CD4-positive, alpha-beta T cell (primary cell): ENCODE measurements at regions not wholly inside any gene's neighbourhood (a gene's known extent, or its start where the extent isn't known, plus 50 kb on each side); places are given as distances from the start of the nearest gene placed in this dataset.
"Not testable (repeated sequence)": the region's sequence is repeated elsewhere in the genome, so short reads cannot be mapped to it uniquely, and the experiment has no call there.

Source experiments
- ATAC-seq: fragments of 200-7000 bp; cut with Tn5 transposase; one replicate; pipeline ENCODE4 v1.10.0; 2022; ENCODE audit warnings: mild to moderate bottlenecking; ENCODE audit not compliant: poor library complexity
- CTCF ChIA-PET: fragments of 350-600 bp; sonication (Branson Sonifier 250); formaldehyde crosslinking; loops from one replicate; lab custom pipeline; 2021; ENCODE audit warnings: antibody characterized with exemption, inconsistent platforms; lab: Charles Lee
- POLR2A ChIA-PET: fragments of 350-600 bp; sonication (Branson Sonifier 250); formaldehyde crosslinking; loops from one replicate; lab custom pipeline; 2021; ENCODE audit warnings: antibody characterized with exemption, inconsistent platforms; lab: Charles Lee
- DNase-seq, 14 experiments: peaks; one replicate each; pipeline ENCODE4 v3.0.0-alpha.2; 2013 to 2020; ENCODE audit warnings: mixed read lengths in 2 of 14
- H3K27ac ChIP-seq, 2 donors: one replicate each; pipeline versions ENCODE4 v1.5.1 to v1.7.0; 2013; ENCODE audit warnings: low read length in 2 of 2, low read depth in 1 of 2, mild to moderate bottlenecking in 1 of 2
- H3K27me3 ChIP-seq, 2 experiments: 1 replicate in 1 of 2; 2 replicates in 1 of 2; pipeline versions ENCODE4 v1.6.1 to v1.7.0; 2013; ENCODE audit warnings: low read length in 2 of 2, control low read depth in 1 of 2, mild to moderate bottlenecking in 1 of 2, moderate library complexity in 1 of 2; ENCODE audit not compliant: insufficient read depth in 2 of 2, control insufficient read depth in 1 of 2
- H3K36me3 ChIP-seq: one replicate; pipeline ENCODE4 v1.6.1; 2013; ENCODE audit warnings: low read length, control low read depth; ENCODE audit not compliant: insufficient read depth
- H3K4me1 ChIP-seq: one replicate; pipeline ENCODE4 v1.6.1; 2013; ENCODE audit warnings: low read length, control low read depth; ENCODE audit not compliant: insufficient read depth
- H3K4me3 ChIP-seq: one replicate; pipeline ENCODE4 v1.5.1; 2013; ENCODE audit warnings: mild to moderate bottlenecking, low read length, moderate library complexity
- H3K9me3 ChIP-seq, 2 experiments: 1 replicate in 1 of 2; 2 replicates in 1 of 2; pipeline versions ENCODE4 v1.6.1 to v1.7.0; 2013; ENCODE audit warnings: low read length in 2 of 2, mild to moderate bottlenecking in 2 of 2, control low read depth in 1 of 2, moderate library complexity in 1 of 2; ENCODE audit not compliant: control insufficient read depth in 1 of 2, insufficient read depth in 1 of 2
- H3K27ac Mint-ChIP-seq: one replicate; pipeline ENCODE4 v1.8.0; 2020; ENCODE audit warnings: mixed read lengths
- H3K27me3 Mint-ChIP-seq: one replicate; pipeline ENCODE4 v1.8.0; 2021; ENCODE audit warnings: mixed read lengths
- H3K36me3 Mint-ChIP-seq: one replicate; pipeline ENCODE4 v1.8.0; 2021; ENCODE audit warnings: low read depth, mixed read lengths
- H3K4me1 Mint-ChIP-seq: one replicate; pipeline ENCODE4 v1.8.0; 2021; ENCODE audit warnings: low read depth, mixed read lengths
- H3K4me3 Mint-ChIP-seq: one replicate; pipeline ENCODE4 v1.8.0; 2020; ENCODE audit warnings: mild to moderate bottlenecking, mixed read lengths
- H3K9me3 Mint-ChIP-seq: one replicate; pipeline ENCODE4 v1.8.0; 2020; ENCODE audit warnings: mixed read lengths
- intact Hi-C, 2 experiments: fragments of 100-400 bp; cut with DNase I in 1 of 2; cut with micrococcal nuclease in 1 of 2; formaldehyde crosslinking; loops; one replicate each; pipeline versions ENCODE4 v1.15.1 to v1.9.0; 2023 to 2025; cut with DNase I, micrococcal nuclease

DNA sequence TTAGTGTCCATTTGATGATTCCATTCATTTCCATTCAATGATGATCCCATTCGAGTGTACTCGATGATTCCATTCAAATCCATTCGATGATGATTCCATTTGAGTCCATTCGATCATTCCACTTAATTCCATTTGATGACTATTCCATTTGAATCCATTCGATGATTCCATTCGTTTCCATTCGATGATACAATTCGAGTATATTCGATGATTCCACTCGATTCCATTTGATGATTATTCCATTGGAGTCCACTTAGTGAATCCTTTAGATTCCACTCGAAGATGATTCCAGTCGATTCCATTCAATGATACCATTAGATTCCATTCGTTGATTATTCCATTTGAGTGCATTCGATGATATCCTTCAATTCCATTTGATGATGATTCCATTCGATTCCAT, 277.0 kb downstream of the CCT8L2 start:
- H3K27me3 Mint-ChIP-seq, intact Hi-C loops, H3K4me3 ChIP-seq, H3K9me3 Mint-ChIP-seq, H3K27ac Mint-ChIP-seq, DNase-seq, ATAC-seq, H3K27ac ChIP-seq, POLR2A ChIA-PET, H3K4me3 Mint-ChIP-seq, H3K27me3 ChIP-seq, CTCF ChIA-PET, H3K36me3 ChIP-seq, H3K4me1 Mint-ChIP-seq, H3K36me3 Mint-ChIP-seq, H3K4me1 ChIP-seq: not testable (repeated sequence)
- H3K9me3 ChIP-seq, result peaks cover 3 to 19% of the 10 kb centered on the region in 2 experiments
